ENCODE measurements at regions not wholly inside any gene's neighbourhood (a gene's known extent, or its start where the extent isn't known, plus 50 kb on each side); places are given as distances from the start of the nearest gene placed in this dataset.

GRCh38 chr4:85166318-85166717 is 199.8 kb upstream of the WDFY3 start:
- TF ChIP-seq CTCF (IDR thresholded peaks at IDR 0.05) = no peak
- no peak for TF ChIP-seq POLR2A (IDR thresholded peaks at IDR 0.05)
